Neutrophil (primary cell): ENCODE measurements at regions not wholly inside any gene's neighbourhood (a gene's known extent, or its start where the extent isn't known, plus 50 kb on each side); places are given as distances from the start of the nearest gene placed in this dataset.
"Not testable (repeated sequence)": the region's sequence is repeated elsewhere in the genome, so short reads cannot be mapped to it uniquely, and the experiment has no call there.

Experiments used
- H3K27ac ChIP-seq: fragments of 200-600 bp; sonication (generic); 2 replicates; pipeline ENCODE4 v1.5.1; 2016; ENCODE audit warnings: mild to moderate bottlenecking, moderate library complexity
- H3K27me3 ChIP-seq: fragments of 200-600 bp; sonication (generic); 2 replicates; pipeline ENCODE4 v1.6.0; 2016; ENCODE audit warnings: mild to moderate bottlenecking
- H3K36me3 ChIP-seq: fragments of 200-600 bp; sonication (generic); 2 replicates; pipeline ENCODE4 v1.5.1; 2017
- H3K4me1 ChIP-seq, 2 experiments: fragments of 200-600 bp in 1 of 2; sonication (generic) in 1 of 2; 1 replicate in 1 of 2; 2 replicates in 1 of 2; pipeline versions ENCODE4 v1.5.1 to v1.6.1; 2013 to 2016; ENCODE audit warnings: low read depth in 1 of 2, low read length in 1 of 2, mild to moderate bottlenecking in 1 of 2, moderate library complexity in 1 of 2; ENCODE audit not compliant: control insufficient read depth in 1 of 2, insufficient read depth in 1 of 2
- H3K4me3 ChIP-seq, 2 experiments: fragments of 200-600 bp in 1 of 2; sonication (generic) in 1 of 2; 1 replicate in 1 of 2; 2 replicates in 1 of 2; pipeline ENCODE4 v1.5.1; 2013 to 2016; ENCODE audit warnings: low read depth in 1 of 2, low read length in 1 of 2, mild to moderate bottlenecking in 1 of 2, moderate library complexity in 1 of 2
- H3K9me3 ChIP-seq: fragments of 200-600 bp; sonication (generic); 2 replicates; pipeline ENCODE4 v1.5.1; 2016
- TF ChIP-seq, protein P1 (sequence below): fragments of 200-600 bp; sonication (generic); IDR thresholded peaks from 2 replicates; pipeline ENCODE4 v1.5.1; 2016; ENCODE audit warnings: antibody characterized with exemption

DNA sequence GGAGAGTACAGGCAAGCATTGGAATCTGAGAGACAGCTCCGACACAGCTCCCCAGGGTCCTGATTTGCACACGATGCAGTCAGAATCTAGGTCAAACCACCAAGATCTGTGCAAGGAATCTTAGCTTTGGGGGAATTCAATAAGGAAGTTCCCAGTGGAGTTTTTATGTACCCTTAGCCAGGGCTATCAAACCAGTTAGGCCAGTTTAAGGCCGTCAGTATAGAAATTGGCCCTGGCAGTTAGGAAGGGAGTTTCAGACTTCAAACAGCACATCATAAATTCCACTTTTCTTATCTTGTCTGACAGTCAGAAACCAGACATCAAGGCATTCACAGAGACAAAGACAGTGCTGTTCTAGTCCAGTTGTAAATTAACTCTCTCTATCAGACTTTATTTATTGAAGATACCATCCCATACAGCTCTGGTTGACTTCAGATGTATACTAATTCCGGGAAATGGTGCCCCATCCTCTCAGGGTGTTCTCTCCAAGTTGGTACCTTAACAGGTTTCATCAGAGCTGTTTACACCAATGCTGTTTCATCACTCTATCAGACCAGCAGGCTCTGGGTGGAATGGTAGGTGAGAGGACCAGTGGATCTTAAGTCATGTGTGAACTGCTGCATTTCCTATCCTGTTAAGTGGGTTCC is 157.5 kb upstream of the ATF7IP start:
- Histone ChIP-seq H3K4me3 (no peak overlapping the region), H3K27me3 (no peaks in the 10 kb centered on the region), H3K4me1 (no peaks in the 10 kb centered on the region), H3K27ac (no peak overlapping the region), H3K36me3 (no peaks in the 10 kb centered on the region), H3K9me3 (no peaks in the 10 kb centered on the region)
- TF ChIP-seq, protein P1, sequence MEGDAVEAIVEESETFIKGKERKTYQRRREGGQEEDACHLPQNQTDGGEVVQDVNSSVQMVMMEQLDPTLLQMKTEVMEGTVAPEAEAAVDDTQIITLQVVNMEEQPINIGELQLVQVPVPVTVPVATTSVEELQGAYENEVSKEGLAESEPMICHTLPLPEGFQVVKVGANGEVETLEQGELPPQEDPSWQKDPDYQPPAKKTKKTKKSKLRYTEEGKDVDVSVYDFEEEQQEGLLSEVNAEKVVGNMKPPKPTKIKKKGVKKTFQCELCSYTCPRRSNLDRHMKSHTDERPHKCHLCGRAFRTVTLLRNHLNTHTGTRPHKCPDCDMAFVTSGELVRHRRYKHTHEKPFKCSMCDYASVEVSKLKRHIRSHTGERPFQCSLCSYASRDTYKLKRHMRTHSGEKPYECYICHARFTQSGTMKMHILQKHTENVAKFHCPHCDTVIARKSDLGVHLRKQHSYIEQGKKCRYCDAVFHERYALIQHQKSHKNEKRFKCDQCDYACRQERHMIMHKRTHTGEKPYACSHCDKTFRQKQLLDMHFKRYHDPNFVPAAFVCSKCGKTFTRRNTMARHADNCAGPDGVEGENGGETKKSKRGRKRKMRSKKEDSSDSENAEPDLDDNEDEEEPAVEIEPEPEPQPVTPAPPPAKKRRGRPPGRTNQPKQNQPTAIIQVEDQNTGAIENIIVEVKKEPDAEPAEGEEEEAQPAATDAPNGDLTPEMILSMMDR = no peak

DNA sequence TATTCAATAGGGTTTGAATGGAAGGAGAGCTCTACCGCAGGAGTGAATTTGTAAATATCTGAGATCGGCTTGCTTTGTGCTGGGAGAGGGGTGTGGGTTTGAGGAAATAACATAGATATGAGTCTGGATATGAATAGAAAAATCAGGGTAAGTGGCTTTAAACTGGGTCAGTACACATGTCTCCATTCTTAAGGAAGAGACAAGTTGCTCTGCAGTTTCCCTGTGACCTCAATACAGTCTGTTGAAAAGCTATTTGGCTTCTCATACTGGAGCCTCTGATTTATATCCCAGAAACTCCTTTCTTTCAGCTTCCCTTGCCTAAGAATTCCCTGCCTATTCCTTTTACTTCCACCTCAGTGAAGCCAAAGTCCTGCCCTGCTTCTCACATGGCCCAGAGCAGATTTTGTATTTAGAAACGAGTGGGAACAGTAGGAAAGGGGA is 153.5 kb upstream of the ATF7IP start:
- Histone ChIP-seq H3K27ac (no peak overlapping the region), H3K9me3 (no peaks in the 10 kb centered on the region), H3K36me3 (no peaks in the 10 kb centered on the region), H3K4me1 (peaks cover 3 to 4% of the 10 kb centered on the region in 2 experiments), H3K27me3 (no peaks in the 10 kb centered on the region), H3K4me3 (no peak overlapping the region)
- TF ChIP-seq, protein P1 = no peak

DNA sequence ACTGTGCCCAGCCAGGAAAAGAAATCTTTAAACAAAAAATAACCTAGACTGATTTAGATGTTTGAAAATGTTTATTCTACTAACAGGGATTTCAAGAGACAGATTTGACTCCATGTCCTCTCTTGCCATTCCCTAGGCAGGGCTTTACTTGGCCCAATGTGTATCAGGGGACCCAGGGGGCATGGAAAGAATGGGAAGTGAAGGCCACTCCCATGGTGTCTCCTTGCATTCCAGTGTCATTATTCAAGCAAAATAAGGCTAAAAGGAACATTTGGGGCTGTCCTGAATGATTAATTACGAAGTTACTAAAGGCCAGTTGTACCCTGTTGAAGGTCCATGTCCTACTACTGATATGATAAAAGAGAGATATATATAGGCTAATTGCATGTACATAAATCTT is 151.9 kb upstream of the ATF7IP start:
- no peak overlapping the region for H3K27ac ChIP-seq
- peaks cover 3 to 4% of the 10 kb centered on the region in 2 experiments for H3K4me1 ChIP-seq
- no peaks in the 10 kb centered on the region for H3K9me3 ChIP-seq
- H3K27me3 ChIP-seq = no peaks in the 10 kb centered on the region
- no peaks in the 10 kb centered on the region for H3K36me3 ChIP-seq
- no peak overlapping the region for H3K4me3 ChIP-seq
- TF ChIP-seq, protein P1 = no peak

DNA sequence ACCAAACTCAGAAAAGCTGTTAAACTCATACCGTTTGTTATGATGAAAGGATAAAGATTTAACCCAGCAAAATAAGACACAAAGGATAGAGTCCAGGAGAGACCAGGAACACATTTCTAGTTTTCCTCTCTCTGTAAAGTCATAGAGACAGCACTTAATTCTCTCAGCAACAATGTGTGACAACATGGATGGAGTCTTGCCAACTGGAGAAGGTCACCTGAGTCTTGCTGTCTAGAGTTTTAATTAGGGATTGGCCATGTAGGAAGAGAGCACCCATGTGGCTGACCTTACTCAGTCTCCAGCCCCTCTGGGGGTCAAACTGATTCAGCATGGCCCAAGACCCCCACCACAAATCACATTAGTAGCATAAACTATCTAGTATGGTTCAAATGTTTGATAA is 151.0 kb upstream of the ATF7IP start:
- no peak overlapping the region for H3K27ac ChIP-seq
- TF ChIP-seq, protein P1 = no peak
- H3K27me3 ChIP-seq = no peaks in the 10 kb centered on the region

DNA sequence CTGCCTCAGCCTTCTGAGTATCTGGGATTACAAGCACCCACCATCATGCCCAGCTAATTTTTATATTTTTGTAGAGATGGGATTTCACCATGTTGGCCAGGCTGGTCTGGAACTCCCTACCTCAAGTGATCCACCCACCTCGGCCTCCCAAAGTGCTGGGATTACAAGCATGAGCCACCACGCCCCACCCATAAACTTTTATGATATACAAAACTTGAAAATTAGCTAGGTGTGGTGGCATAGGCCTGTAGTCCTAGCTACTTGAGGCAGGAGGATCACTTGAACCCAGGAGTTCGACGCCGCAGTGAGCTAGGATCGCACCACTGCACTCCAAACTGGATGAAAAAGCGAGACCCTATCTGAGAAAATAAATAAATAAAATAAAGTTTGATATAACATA is 149.5 kb upstream of the ATF7IP start:
- not testable (repeated sequence) for H3K9me3 ChIP-seq, H3K27ac ChIP-seq, H3K4me3 ChIP-seq, H3K27me3 ChIP-seq, H3K36me3 ChIP-seq, H3K4me1 ChIP-seq

More for the DNA sequence above, 151.0 kb upstream of the ATF7IP start:
- Histone ChIP-seq H3K4me3 (no peak overlapping the region), H3K9me3 (no peaks in the 10 kb centered on the region), H3K4me1 (peaks cover 3 to 4% of the 10 kb centered on the region in 2 experiments), H3K36me3 (no peaks in the 10 kb centered on the region)

DNA sequence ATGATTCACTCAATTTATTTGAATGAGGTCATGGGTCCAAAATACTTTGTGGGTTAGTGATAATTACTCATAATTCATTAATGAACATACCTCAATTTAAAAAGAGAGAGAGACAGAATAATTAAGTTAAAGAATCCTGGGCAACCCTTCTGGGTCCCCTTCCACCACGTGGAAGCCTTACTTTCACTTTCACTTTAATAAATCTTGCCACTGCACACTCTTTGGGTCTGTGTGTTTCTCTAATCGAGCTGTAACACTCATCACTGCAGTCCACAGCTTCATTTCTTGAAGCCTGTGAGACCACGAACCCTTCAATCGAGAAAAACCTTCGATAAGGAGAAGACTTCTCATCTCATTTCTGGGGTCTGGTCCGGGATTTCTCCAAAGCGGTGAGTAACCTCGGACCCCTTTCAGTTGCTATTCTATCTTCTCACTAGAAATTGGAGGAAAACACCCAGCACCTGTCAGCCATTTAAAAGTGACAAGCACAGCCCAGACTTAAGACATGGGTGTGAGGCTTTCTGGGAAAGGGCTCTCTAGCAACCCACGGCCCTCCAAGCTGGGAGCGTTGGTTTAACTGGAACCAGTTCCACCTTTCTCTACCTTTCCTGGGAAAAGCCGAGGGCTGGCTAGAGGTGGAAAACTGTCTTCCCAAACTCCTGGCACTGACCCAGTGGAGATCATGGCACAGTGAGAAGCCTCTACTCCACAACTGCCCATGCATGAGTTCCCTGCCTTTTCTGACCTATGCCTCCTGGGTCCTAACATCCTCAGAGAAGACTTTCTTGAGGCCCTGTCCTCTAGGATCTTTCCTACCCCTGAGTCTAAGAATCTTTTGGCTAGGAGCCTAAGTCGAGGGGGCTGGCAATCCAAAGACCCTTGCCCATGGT is 148.8 kb upstream of the ATF7IP start:
- Histone ChIP-seq H3K27ac (no peak overlapping the region), H3K4me1 (peaks cover 3 to 4% of the 10 kb centered on the region in 2 experiments), H3K36me3 (no peaks in the 10 kb centered on the region), H3K4me3 (no peak overlapping the region), H3K9me3 (no peaks in the 10 kb centered on the region), H3K27me3 (no peaks in the 10 kb centered on the region)
- TF ChIP-seq, protein P1 = no peak
